GM18505 (cell line): ENCODE measurements at regions not wholly inside any gene's neighbourhood (a gene's known extent, or its start where the extent isn't known, plus 50 kb on each side); places are given as distances from the start of the nearest gene placed in this dataset.

Experiments
- ATAC-seq: cut with Tn5 transposase; IDR thresholded peaks from one replicate; pipeline ENCODE4 v1.9.1; 2021; ENCODE audit not compliant: unreplicated experiment
- POLR2A ChIP-seq: IDR thresholded peaks from 4 replicates; pipeline ENCODE4 v1.6.1; 2011; ENCODE audit warnings: borderline replicate concordance; ENCODE audit not compliant: insufficient read depth, insufficient read length; ENCODE audit errors: extremely low read depth

DNA sequence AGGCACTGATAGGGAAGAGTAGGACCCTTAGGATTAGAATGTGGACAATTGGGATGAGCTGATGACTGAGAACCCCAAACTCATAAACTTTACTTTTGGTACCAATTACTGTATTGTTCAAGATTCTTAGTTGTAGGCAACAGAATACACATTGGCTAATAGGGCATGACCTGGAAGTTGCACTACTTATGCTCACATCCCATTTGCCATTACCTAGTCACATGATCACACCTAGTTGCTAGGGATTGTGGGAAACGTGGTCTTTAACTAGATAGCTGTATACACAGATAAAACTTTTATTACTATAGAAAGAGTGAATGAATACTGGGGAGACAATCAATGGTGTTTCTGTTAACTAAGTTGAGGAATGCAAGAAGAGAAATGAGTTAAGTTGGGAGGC lies 113.4 kb upstream of the AKIRIN2 start:
- no peak for TF ChIP-seq POLR2A
- no peak for ATAC-seq

DNA sequence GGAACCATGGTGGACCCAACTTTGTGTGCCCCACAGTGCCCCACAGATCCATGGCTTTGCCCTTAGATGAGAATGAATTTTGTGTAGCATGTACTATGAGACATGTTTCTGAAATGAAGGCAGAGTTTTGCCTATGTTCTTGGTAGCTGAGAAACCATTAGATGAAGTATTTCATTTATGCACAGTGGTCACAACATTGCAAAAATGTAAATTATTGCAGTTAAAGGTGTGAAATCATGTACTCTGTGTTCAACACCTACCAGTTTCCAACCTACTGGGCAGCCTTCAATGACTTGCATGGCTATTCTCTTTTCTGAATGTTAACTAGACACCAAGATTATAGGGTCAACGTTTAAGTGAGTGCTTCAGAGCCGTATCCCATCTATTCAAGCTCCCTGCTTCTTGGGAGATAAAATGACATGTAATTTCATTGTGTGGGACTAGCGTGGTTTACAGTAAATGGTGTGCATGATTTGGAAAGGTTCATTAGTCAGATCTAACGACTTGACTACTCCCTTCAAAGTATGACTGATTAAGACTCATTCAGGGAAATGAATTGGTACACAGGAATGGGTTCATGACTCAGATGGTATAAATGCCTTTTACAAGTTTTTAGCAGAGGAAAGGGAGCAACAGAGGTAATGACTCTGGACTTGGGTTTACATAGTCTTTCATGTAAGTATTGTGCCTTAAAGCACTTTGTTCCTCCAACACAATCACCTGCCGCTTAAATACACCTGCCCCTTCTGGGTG lies 106.1 kb upstream of the AKIRIN2 start:
- ATAC-seq = no peak
- TF ChIP-seq POLR2A = no peak

DNA sequence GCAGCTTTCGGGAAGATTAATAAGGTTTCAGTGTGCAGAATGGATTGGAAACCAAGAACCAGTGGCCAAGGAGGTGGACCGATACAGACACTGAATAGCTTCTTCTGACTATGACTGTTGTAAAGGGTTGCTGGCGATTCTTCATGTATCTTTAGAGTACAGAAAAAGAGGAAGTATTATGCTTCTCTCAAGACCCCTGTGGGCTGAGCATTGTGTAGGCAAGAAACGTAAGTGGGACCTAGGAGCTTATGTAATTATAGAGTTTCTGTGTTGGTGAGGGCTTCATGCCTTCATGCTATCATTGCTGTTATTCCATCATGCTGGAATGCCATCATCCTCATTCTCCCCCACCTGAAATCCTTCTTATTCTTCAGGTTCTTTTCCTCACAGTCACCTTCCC lies 105.4 kb upstream of the AKIRIN2 start:
- TF ChIP-seq POLR2A = no peak
- ATAC-seq = peak; percentile 78

DNA sequence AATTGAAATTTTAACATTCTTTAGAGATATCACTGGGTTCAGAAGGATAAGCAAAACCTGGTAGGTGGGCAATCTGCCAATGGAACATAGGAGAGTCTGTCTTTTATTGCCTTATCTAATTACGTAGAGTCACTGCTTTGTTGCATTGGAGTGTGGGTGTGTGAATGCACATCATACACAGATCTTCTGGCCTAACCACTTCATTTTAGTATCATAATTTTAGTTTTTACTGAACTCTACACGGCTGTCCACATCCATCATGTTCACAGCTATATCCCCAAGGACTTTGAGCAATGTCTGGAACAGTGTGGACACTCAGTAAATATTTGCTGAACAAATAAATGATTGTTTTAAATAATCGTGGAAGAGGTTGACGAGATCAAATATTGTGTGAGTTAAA lies 104.6 kb upstream of the AKIRIN2 start:
- no peak for TF ChIP-seq POLR2A
- ATAC-seq = no peak

DNA sequence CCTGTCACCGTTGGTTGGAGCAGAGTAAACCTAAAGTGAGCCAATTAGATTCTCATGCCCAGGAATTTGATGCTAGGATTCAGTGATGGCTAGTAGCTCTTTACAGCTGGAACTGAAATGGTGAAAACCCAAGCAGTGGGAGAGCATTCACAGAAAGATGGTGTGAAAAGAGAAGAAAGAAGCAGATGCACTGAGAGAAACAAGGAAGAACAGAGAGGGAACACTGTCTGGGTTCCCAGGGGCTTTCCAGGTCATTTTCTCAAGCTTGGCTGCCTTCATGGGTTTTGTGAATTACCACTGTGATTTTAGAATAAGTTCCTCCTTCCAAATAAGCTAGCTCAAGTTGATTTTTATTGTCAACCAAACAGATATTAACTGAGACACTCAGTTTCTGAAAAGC lies 104.1 kb upstream of the AKIRIN2 start:
- no peak for ATAC-seq
- no peak for TF ChIP-seq POLR2A

DNA sequence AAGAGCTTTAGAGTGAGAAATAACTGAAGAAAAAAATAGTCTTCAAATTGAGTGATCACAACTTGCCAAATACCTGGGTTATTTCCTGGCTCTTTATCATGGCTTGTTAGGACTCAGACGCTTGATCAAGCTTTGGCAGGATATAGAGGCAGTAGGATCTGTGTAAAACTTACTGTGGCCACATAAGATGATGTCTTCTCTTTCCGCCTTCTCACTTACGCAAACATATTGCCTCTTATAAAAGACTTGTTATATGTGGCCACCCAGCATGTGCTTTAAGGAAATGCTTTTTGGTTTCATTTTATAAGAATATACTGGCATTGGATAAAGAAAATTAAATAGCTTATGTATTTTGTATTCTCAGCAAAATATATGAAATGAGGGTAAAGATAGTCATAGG lies 101.8 kb upstream of the AKIRIN2 start:
- no peak for TF ChIP-seq POLR2A
- no peak for ATAC-seq

DNA sequence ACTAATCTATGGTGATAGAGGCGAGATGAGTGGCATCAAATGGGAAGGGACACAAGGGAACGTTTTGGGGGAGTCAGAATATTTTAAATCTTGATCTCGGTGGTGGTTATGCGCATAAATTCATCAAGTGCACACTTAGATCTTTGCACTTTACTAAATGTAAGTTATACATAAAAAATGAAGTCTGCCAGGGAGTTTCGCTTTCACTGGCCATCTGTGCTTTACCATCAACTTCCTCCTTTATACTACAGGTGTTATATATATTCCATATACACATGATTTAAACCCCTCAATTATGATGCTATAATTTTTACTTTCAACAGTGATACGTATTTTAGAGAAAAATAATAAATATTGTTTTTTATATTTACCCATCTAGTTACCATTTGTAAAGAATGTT lies 97.6 kb upstream of the AKIRIN2 start:
- TF ChIP-seq POLR2A = no peak
- ATAC-seq = no peak

DNA sequence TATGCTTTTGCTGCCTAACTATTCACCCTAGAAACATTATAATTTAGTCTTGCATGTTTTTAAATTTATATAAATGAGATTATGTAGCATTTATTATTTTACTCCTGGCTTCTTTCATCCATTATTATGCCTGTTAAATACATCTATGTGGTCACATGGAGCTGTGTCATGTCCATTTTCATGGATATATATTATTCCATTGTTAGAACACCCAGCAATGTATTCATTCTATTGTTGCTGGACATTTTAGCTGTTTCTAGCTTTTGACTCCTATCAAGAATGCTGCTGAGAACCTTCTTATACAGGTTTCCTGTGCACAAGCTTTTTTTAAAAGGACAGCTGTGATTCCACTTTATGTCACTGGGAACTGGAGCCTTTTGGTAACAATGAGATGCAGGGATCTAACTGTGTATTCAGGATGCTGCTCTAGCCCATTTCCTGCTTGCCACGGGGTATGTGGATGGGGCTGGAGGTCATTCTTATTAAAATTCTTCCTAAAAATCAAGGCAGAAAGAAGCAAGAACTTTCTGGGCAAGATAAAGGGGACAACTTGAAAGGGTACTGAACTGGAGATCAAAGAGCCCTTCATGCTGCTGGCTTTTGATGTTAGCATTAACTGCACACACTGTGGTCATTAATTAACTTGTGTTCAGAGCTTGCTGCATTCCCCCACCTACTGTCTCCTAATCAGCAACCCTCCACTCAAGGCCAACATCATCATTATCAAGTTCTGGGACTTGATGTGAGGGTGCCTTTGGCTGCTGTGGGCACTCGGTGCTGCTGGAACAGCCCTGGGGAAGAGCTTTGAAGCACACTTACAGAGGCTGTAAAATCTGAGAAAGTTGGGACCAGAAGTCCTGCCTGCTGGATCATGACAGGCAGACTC lies 96.6 kb upstream of the AKIRIN2 start:
- TF ChIP-seq POLR2A = no peak
- no peak for ATAC-seq

DNA sequence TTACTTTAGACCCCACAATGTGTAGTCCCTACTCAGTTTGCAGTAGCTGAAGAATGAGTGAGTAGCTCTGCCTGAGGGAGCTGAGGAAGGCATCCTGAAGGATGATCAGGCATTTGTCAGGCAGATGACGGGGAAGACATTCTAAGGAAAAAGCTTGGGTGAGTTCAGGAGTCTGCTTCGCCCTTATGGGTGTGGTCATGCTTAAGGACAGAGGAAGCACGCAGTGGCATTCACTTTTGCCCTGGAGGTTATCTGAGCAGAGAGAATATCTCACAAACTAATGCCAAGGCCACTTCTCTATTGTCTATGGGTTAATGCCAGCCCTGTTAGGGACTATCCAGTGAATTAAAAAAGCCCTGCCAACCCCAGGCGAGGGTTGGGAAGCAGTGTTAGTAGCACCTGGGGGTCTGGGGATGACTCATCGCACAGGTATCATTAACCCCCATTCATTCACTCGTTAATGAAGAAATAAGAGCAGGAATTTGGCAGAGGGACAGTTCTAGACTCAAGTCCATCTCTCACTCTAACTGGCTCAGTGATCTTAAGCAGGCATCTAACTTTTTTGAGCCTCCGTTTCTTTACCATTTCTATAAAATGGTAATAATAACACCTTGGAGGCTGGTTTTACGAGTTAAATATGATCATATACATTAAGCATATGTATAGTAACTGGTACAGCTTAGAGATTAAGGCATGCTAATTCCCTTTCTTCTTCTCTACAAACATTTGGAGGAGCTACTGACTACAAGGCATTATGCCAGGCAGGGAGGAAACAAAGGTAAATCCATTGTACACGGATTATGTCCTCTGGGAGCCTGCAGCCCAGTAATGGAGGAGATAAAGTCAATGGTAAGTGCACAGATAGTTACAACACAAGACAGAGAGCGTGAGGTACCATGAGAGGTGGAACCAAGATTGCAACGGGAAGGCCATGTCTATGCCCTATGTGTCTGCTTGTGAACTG lies 93.2 kb upstream of the AKIRIN2 start:
- no peak for TF ChIP-seq POLR2A

DNA sequence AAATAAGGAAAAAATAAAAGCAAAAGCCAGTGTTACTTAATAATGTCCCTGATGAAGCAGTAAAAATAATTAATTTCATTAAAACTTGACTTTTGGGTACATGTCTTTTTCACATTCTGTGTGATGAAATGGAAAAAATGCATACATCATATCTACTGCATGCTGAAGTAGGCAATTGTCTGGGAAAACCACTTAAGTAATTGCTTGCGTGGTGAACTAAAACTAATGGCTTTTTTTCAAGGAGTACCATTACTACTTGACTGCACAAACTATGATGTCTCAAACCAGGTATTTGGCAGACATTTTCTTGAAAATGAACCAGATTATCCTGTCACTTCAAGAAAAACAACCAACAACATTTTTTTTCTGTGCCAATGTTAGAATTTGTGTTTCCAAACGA lies 91.3 kb upstream of the AKIRIN2 start:
- no peak for ATAC-seq
- TF ChIP-seq POLR2A = no peak

More for the DNA sequence above, 93.2 kb upstream of the AKIRIN2 start:
- no peak for ATAC-seq

DNA sequence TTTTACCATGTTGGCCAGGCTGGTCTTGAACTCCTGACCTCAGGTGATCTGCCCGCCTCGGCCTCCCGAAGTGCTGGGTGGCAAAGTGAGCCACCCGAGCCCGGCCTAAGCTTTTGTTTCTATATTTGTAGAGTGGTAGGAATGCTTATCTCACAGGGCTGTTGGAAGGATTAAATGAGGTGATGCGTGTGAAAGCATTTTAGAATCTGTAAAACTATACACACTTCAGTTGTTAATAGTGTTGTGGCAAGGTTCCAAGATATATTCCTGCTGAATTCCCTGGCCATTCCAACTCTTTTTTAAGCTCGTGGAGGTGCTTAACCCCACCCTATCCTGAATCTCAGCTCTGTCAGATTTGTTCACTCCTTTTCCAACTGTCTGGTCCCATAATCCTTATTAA lies 89.9 kb upstream of the AKIRIN2 start:
- no peak for TF ChIP-seq POLR2A
- no peak for ATAC-seq

DNA sequence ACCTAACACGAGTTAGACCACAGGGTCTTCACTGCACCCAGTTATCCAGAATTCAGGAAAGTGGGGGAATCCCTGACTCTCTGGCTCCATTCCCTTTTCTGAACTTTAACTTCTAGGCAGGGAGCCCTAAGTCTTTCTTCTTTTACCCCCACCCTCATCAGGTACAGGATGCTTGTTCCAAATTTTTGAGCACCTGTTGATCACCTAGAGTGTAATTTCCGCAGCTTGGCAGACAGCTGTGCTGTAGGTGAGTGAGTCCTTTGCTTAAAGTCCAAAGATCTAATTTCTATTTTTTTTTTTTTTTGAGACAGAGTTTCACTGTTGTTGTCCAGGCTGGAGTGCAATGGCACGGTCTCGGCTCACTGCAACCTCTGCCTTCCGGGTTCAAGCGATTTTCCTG lies 89.5 kb upstream of the AKIRIN2 start:
- ATAC-seq = no peak
- no peak for TF ChIP-seq POLR2A

DNA sequence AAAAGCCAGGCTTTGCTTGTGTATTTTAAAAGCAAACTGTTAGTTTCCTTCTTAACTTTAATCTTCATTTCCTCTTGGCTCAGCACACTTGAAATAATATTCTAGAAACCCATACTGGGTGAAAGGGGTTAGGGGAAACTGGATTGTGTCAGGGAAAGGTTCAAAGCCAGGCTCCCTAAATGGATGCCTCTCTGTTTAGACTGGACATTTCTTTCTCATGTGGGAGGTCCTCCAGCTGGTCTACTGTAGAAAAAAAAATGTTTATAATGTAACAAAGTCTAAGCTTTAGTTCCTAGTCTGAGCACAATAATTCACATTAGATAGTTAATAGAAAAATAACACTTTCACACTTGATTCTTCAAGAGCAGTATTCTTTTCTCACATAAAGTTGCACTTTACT lies 89.0 kb upstream of the AKIRIN2 start:
- TF ChIP-seq POLR2A = no peak

More for the DNA sequence above, 89.0 kb upstream of the AKIRIN2 start:
- ATAC-seq = no peak
